ENCODE measurements at regions not wholly inside any gene's neighbourhood (a gene's known extent, or its start where the extent isn't known, plus 50 kb on each side); places are given as distances from the start of the nearest gene placed in this dataset.

DNA sequence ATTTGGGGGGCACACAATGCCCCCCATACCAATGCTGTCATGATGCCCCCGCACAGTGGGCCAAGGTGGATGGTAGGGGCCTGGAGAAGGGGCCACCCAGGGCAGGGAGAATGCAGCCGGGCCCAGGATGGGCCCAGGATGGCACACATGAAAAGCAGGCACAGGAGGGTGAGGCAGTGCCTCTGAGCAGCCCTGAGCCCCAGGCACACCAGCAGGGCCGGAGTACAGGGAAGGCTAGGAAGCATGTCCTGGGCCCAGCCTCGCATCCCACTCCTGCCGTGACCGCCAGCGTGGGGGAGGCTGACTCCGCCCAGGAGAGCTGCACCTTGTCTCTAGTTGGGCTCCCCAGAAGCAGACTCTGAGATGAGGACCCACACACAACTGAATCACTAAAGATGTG lies 59.3 kb upstream of the TMEM72 start:
- TF ChIP-seq EZH2 (IDR thresholded peaks at IDR 0.05), result no peak
- TF ChIP-seq, protein P1, sequence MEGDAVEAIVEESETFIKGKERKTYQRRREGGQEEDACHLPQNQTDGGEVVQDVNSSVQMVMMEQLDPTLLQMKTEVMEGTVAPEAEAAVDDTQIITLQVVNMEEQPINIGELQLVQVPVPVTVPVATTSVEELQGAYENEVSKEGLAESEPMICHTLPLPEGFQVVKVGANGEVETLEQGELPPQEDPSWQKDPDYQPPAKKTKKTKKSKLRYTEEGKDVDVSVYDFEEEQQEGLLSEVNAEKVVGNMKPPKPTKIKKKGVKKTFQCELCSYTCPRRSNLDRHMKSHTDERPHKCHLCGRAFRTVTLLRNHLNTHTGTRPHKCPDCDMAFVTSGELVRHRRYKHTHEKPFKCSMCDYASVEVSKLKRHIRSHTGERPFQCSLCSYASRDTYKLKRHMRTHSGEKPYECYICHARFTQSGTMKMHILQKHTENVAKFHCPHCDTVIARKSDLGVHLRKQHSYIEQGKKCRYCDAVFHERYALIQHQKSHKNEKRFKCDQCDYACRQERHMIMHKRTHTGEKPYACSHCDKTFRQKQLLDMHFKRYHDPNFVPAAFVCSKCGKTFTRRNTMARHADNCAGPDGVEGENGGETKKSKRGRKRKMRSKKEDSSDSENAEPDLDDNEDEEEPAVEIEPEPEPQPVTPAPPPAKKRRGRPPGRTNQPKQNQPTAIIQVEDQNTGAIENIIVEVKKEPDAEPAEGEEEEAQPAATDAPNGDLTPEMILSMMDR (IDR thresholded peaks at IDR 0.05), result no peak
